GM08714 (cell line): ENCODE measurements at regions not wholly inside any gene's neighbourhood (a gene's known extent, or its start where the extent isn't known, plus 50 kb on each side); places are given as distances from the start of the nearest gene placed in this dataset.
"Not testable (repeated sequence)": the region's sequence is repeated elsewhere in the genome, so short reads cannot be mapped to it uniquely, and the experiment has no call there.

ENCODE experiments used
- H3K4me3 ChIP-seq: fragments of 200-500 bp; sonication (Bioruptor generic); 2 replicates; pipeline ENCODE4 v1.5.1; 2014; ENCODE audit warnings: mild to moderate bottlenecking, low read length, inconsistent platforms
- ZNF274 ChIP-seq: IDR thresholded peaks from 2 replicates; pipeline ENCODE4 v1.6.1; 2012; ENCODE audit warnings: mild to moderate bottlenecking, low read depth, low read length

- no peak overlapping the region for H3K4me3 ChIP-seq
- TF ChIP-seq ZNF274, result no peak
These were observed 290.8 kb downstream of the MED10 start for GRCh38 chr5:6087576-6087975.

GRCh38 chr5:6086871-6087270 lies 291.5 kb downstream of the MED10 start:
- TF ChIP-seq ZNF274, result no peak
- H3K4me3 ChIP-seq, result no peak overlapping the region

GRCh38 chr5:6085341-6085860 lies 292.9 kb downstream of the MED10 start:
- TF ChIP-seq ZNF274, result no peak
- no peak overlapping the region for H3K4me3 ChIP-seq

- no peak for TF ChIP-seq ZNF274
These were observed 293.5 kb downstream of the MED10 start for GRCh38 chr5:6084836-6085235.

GRCh38 chr5:6084376-6084775 lies 294.0 kb downstream of the MED10 start:
- no peak overlapping the region for H3K4me3 ChIP-seq
- no peak for TF ChIP-seq ZNF274

More at GRCh38 chr5:6084836-6085235, 293.5 kb downstream of the MED10 start:
- H3K4me3 ChIP-seq, result no peak overlapping the region

GRCh38 chr5:6083311-6083978 lies 294.9 kb downstream of the MED10 start:
- no peak overlapping the region for H3K4me3 ChIP-seq
- TF ChIP-seq ZNF274, result no peak

GRCh38 chr5:6082685-6083084 lies 295.7 kb downstream of the MED10 start:
- no peak overlapping the region for H3K4me3 ChIP-seq
- TF ChIP-seq ZNF274, result no peak

GRCh38 chr5:6081727-6082210 lies 296.6 kb downstream of the MED10 start:
- no peak overlapping the region for H3K4me3 ChIP-seq
- TF ChIP-seq ZNF274, result no peak

- H3K4me3 ChIP-seq, result no peak overlapping the region
- no peak for TF ChIP-seq ZNF274
These were observed 297.2 kb downstream of the MED10 start for GRCh38 chr5:6080930-6081726.

GRCh38 chr5:6080436-6080835 lies 297.9 kb downstream of the MED10 start:
- no peak overlapping the region for H3K4me3 ChIP-seq
- no peak for TF ChIP-seq ZNF274

- no peak overlapping the region for H3K4me3 ChIP-seq
- TF ChIP-seq ZNF274, result no peak
These were observed 299.5 kb downstream of the MED10 start for GRCh38 chr5:6078881-6079280.

- H3K4me3 ChIP-seq, result no peak overlapping the region
- TF ChIP-seq ZNF274, result no peak
These were observed 301.8 kb downstream of the MED10 start for GRCh38 chr5:6076341-6077239.

- not testable (repeated sequence) for H3K4me3 ChIP-seq
These were observed 305.9 kb downstream of the MED10 start for GRCh38 chr5:6072488-6072887.
